ENCODE measurements at regions not wholly inside any gene's neighbourhood (a gene's known extent, or its start where the extent isn't known, plus 50 kb on each side); places are given as distances from the start of the nearest gene placed in this dataset.

GRCh38 chr6:76481101-76481500 is 408.6 kb upstream of the IMPG1 start:
- no peak for TF ChIP-seq CTCF (IDR thresholded peaks at IDR 0.05; ENCODE audit: poor library complexity)
- no peak for TF ChIP-seq EZH2 (IDR thresholded peaks at IDR 0.05; ENCODE audit: borderline replicate concordance)

Measured in hepatocyte (in vitro differentiated cells).